Stomach (tissue), 8 donors: ENCODE measurements at regions not wholly inside any gene's neighbourhood (a gene's known extent, or its start where the extent isn't known, plus 50 kb on each side); places are given as distances from the start of the nearest gene placed in this dataset.
A peak's percentile ranks its signal among the peaks of the same experiment; 100 is the strongest.

Experiments
- DNase-seq, 2 donors: peaks; one replicate each; pipeline versions ENCODE4 v3.0.0 to v3.0.0-alpha.2; 2013 to 2019
- H3K27ac ChIP-seq, 5 donors: fragments of 200-600 bp in 4 of 5; sonication (generic) in 4 of 5; one replicate each; pipeline ENCODE4 v1.5.1; 2013 to 2019; ENCODE audit warnings: mild to moderate bottlenecking in 1 of 5, moderate library complexity in 1 of 5
- H3K27me3 ChIP-seq, 3 donors: fragments of 200-600 bp; sonication (generic); one replicate each; pipeline ENCODE4 v1.5.1; 2017 to 2019; ENCODE audit warnings: mixed run types in 1 of 3
- H3K36me3 ChIP-seq, 4 donors: fragments of 200-600 bp; sonication (generic); 1 replicate in 3 of 4; 2 replicates in 1 of 4; pipeline ENCODE4 v1.5.1; 2016 to 2019
- H3K4me1 ChIP-seq, 4 donors: fragments of 200-600 bp; sonication (generic); one replicate each; pipeline ENCODE4 v1.5.1; 2016 to 2019
- H3K4me3 ChIP-seq, 4 donors: fragments of 200-600 bp; sonication (generic) in 3 of 4; one replicate each; pipeline ENCODE4 v1.5.1; 2016 to 2019; ENCODE audit warnings: mild to moderate bottlenecking in 1 of 4
- H3K9me3 ChIP-seq, 4 donors: fragments of 200-600 bp; sonication (generic); one replicate each; pipeline ENCODE4 v1.5.1; 2016 to 2019
- EP300 ChIP-seq: sonication (generic); formaldehyde crosslinking; IDR thresholded peaks from one replicate; pipeline ENCODE4 v1.6.1; 2017; ENCODE audit warnings: antibody characterized with exemption
- POLR2A ChIP-seq, 4 donors: fragments of 450-650 bp; IDR thresholded peaks; one replicate each; pipeline ENCODE4 v1.6.1; 2016; ENCODE audit warnings: antibody characterized with exemption in 4 of 4, control low read depth in 2 of 4, mild to moderate bottlenecking in 1 of 4, moderate library complexity in 1 of 4
- POLR2AphosphoS5 ChIP-seq, 3 donors: sonication (generic); formaldehyde crosslinking; IDR thresholded peaks; one replicate each; pipeline ENCODE4 v1.6.1; 2016; ENCODE audit warnings: antibody characterized with exemption in 3 of 3
- WGBS, 5 donors: extraction: QIAGEN DNeasy Blood & Tissue Kit in 3 of 5; methylation state at CpG; one replicate each; pipeline versions ENCODE4 v1.1.5 to v1.1.7; 2013 to 2018; 5-methylcytosine and 5-hydroxymethylcytosine counted together
- intact Hi-C: fragments of 100-400 bp; cut with DNase I; formaldehyde crosslinking; loops from one replicate; pipeline ENCODE4 v1.15.1; 2023; ENCODE audit warnings: low total_unique reads
- TF ChIP-seq, protein P1 (sequence below), 7 experiments: fragments of 450-650 bp in 4 of 7; fragments of 200-600 bp in 3 of 7; sonication (generic) in 3 of 7; IDR thresholded peaks; one replicate each; pipeline ENCODE4 v1.5.1; 2016 to 2019; ENCODE audit warnings: antibody characterized with exemption in 7 of 7, control low read depth in 2 of 7, mild to moderate bottlenecking in 1 of 7
- donor health status: healthy with polysubstance abuse.
- donor health status: Bipolar disorder and iron deficiency.
- donor health status: healthy.

DNA sequence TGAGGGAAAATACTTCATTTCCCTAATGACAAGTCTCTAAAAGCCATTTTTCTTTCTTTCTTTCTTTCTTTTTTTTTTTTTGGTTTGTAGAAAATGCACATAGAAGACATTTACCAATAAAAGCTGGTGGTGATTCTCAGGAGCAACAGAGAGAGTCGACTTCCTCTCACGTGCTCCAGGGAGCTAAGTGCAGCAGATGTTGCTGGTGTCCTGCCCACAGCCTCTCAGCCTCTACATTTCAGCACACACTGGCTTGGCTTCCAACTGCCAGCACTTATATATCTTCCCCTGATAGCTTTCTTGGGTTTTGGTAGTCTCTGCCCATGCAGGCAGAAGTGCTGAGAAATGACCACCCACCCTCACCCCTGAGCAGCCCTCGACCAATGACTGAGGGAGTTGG, 58.4 kb upstream of the MARCHF10 start:
- Histone ChIP-seq H3K9me3 (no peaks in the 10 kb centered on the region), H3K27ac (no peak overlapping the region), H3K4me1 (no peaks in the 10 kb centered on the region), H3K36me3 (no peaks in the 10 kb centered on the region), H3K4me3 (no peak overlapping the region), H3K27me3 (peaks cover 0 to 4% (median 0%) of the 10 kb centered on the region in 3 donors)
- TF ChIP-seq, protein P1, sequence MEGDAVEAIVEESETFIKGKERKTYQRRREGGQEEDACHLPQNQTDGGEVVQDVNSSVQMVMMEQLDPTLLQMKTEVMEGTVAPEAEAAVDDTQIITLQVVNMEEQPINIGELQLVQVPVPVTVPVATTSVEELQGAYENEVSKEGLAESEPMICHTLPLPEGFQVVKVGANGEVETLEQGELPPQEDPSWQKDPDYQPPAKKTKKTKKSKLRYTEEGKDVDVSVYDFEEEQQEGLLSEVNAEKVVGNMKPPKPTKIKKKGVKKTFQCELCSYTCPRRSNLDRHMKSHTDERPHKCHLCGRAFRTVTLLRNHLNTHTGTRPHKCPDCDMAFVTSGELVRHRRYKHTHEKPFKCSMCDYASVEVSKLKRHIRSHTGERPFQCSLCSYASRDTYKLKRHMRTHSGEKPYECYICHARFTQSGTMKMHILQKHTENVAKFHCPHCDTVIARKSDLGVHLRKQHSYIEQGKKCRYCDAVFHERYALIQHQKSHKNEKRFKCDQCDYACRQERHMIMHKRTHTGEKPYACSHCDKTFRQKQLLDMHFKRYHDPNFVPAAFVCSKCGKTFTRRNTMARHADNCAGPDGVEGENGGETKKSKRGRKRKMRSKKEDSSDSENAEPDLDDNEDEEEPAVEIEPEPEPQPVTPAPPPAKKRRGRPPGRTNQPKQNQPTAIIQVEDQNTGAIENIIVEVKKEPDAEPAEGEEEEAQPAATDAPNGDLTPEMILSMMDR (IDR thresholded peaks at IDR 0.05) = no peak
- TF ChIP-seq EP300 (no peak), POLR2A (IDR thresholded peaks at IDR 0.05) (no peak), POLR2AphosphoS5 (IDR thresholded peaks at IDR 0.05) (no peak)
- intact Hi-C loops = no loop called here
- WGBS, 5 donors = 82 to 88% (median 86%) methylated on average over 3 of the region's 3 CpGs
- no peak for DNase-seq

DNA sequence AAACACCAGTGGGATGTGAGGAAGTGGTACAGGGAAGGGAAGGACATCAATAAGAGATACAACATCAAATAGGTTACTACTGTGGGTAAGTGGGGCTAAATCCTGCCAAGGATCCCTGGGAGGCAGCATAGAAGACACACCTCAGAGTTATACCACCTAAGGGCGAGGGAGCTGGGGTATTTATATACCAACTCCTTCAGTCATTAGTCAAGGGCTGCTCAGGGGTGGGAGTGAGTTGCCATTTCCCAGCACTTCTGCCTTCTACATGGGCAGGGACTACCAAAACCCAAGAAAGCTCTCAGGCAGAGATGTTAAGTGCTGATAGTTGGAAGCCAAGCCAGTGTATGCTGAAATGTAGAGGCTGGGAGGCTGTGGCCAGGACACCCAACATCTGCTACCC, 57.5 kb upstream of the MARCHF10 start:
- peaks cover 0 to 4% (median 0%) of the 10 kb centered on the region in 3 donors for H3K27me3 ChIP-seq
- H3K36me3 ChIP-seq = no peaks in the 10 kb centered on the region
- no peak for DNase-seq
- no peaks in the 10 kb centered on the region for H3K9me3 ChIP-seq
- H3K27ac ChIP-seq = no peak overlapping the region
- TF ChIP-seq EP300 (no peak), POLR2AphosphoS5 (IDR thresholded peaks at IDR 0.05) (no peak), POLR2A (IDR thresholded peaks at IDR 0.05) (no peak)
- TF ChIP-seq, protein P1 (IDR thresholded peaks at IDR 0.05) = no peak
- H3K4me1 ChIP-seq = peaks cover 0 to 7% (median 3%) of the 10 kb centered on the region in 4 donors
- no peak overlapping the region for H3K4me3 ChIP-seq
- WGBS, 5 donors = 78 to 95% (median 92%) methylated on average over 1 of the region's 1 CpG
- intact Hi-C loops = no loop called here

DNA sequence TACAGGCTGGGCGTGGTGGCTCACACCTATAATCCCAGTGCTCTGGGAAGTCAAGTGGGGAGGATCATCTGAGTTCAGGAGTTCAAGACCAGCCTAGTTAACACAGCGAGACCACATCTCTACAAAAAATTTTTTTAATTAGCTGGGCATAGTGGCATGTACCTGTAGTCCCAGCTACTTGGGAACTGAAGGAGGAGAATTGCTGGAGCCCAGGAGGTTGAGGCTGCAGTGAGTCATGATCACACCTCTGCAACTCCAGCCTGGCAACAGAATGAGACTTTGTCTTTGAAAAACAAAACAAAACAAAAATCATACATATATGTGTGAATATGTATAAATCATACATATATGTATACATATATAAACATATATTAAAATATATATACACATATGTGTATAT, 54.1 kb upstream of the MARCHF10 start:
- TF ChIP-seq POLR2AphosphoS5 (IDR thresholded peaks at IDR 0.05) (no peak), POLR2A (IDR thresholded peaks at IDR 0.05) (no peak), EP300 (no peak)
- TF ChIP-seq, protein P1 (IDR thresholded peaks at IDR 0.05) = no peak
- H3K27me3 ChIP-seq = peaks cover 0 to 4% (median 0%) of the 10 kb centered on the region in 3 donors
- WGBS, 5 donors = 92 to 98% (median 95%) methylated on average over 2 of the region's 2 CpGs
- H3K9me3 ChIP-seq = no peaks in the 10 kb centered on the region
- no peak for DNase-seq
- H3K4me1 ChIP-seq = peaks cover 0 to 7% (median 3%) of the 10 kb centered on the region in 4 donors
- no peak overlapping the region for H3K27ac ChIP-seq
- no peak overlapping the region for H3K4me3 ChIP-seq
- intact Hi-C loops = no loop called here
- no peaks in the 10 kb centered on the region for H3K36me3 ChIP-seq

DNA sequence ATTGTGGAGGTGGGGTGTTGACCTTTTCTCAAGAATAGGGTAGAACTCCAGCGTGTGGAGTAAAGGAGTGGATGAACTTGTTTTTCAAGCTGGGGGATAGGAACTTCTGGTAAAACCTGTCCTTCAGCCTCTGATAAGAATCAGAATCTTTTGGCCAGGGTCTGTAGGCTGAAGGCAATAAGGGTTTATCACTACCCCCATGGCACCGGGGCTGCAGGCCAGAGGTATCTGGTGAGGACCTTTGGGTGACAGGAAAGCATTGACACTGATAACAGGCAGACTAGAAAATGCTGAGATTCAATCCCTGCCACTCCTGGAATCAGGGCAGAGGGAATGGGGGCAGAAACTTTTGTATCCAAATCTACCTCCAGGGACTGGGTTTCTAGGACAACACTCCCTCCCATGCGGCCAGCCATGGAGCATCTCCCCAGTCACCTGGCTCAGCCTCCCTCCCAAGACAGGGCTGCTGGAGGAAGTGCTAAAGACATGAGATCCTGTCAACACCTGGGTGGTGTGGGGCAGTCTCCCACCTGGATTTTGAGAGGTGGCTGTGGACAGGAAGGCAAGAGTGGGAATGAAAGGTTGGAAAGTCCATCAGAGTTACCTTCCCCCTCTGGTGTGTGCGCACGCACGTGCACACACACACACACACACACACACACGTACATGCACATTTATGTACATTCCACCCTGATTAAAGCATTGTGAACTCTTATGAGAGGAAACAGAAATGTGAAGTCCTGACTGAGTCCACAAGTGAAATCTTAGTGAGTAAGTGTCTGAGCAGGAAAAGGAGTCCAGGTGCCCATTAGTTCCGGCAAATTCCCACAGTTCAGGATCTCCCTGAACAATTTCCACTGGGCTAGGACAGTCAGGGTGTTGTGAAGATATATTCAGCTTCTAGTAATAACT, 53.1 kb upstream of the MARCHF10 start:
- TF ChIP-seq EP300 = no peak
- TF ChIP-seq, protein P1 (IDR thresholded peaks at IDR 0.05) = no peak
- no peak for TF ChIP-seq POLR2AphosphoS5 (IDR thresholded peaks at IDR 0.05)
- no peak for TF ChIP-seq POLR2A (IDR thresholded peaks at IDR 0.05)
- Histone ChIP-seq H3K4me3 (no peak overlapping the region), H3K9me3 (no peaks in the 10 kb centered on the region), H3K36me3 (no peaks in the 10 kb centered on the region), H3K27ac (no peak overlapping the region), H3K27me3 (peaks cover 0 to 4% (median 0%) of the 10 kb centered on the region in 3 donors), H3K4me1 (peaks cover 0 to 7% (median 3%) of the 10 kb centered on the region in 4 donors)
- intact Hi-C loops = no loop called here
- DNase-seq = peak in 1 of 2 donors; percentile 61
- 31 to 71% (median 52%) methylated on average over 8 of the region's 8 CpGs for WGBS, 5 donors
